Thoracic aorta (tissue), 2 donors: ENCODE measurements at regions not wholly inside any gene's neighbourhood (a gene's known extent, or its start where the extent isn't known, plus 50 kb on each side); places are given as distances from the start of the nearest gene placed in this dataset.

ENCODE experiments used
- ATAC-seq: fragments of 150-250 bp; one replicate; pipeline ENCODE4 v1.8.0; 2017; ENCODE audit warnings: low read depth; ENCODE audit not compliant: insufficient number of reproducible peaks, low FRiP score
- DNase-seq: peaks from one replicate; pipeline ENCODE4 v3.0.0-alpha.2; 2020; ENCODE audit warnings: low spot score
- H3K27ac ChIP-seq, 2 donors: fragments of 200-600 bp; sonication (generic); 1 replicate in 1 of 2; 2 replicates in 1 of 2; pipeline ENCODE4 v1.5.1; 2016; ENCODE audit warnings: mild to moderate bottlenecking in 2 of 2, moderate library complexity in 2 of 2
- H3K27me3 ChIP-seq: fragments of 200-600 bp; sonication (generic); replicated peaks from 2 replicates; pipeline ENCODE4 v1.6.0; 2016; ENCODE audit warnings: mild to moderate bottlenecking; ENCODE audit not compliant: insufficient read depth
- H3K36me3 ChIP-seq: fragments of 200-600 bp; sonication (generic); one replicate; pipeline ENCODE4 v1.5.1; 2016
- H3K4me1 ChIP-seq, 2 donors: fragments of 200-600 bp; sonication (generic); 1 replicate in 1 of 2; 2 replicates in 1 of 2; pipeline versions ENCODE4 v1.5.1 to v1.6.0; 2016; ENCODE audit warnings: low read depth in 2 of 2, mild to moderate bottlenecking in 1 of 2; ENCODE audit not compliant: control insufficient read depth in 1 of 2
- H3K4me3 ChIP-seq: fragments of 200-600 bp; sonication (generic); 2 replicates; pipeline ENCODE4 v1.5.1; 2016; ENCODE audit warnings: mild to moderate bottlenecking
- H3K9me3 ChIP-seq: fragments of 200-600 bp; sonication (generic); 2 replicates; pipeline ENCODE4 v1.5.1; 2016
- CTCF ChIP-seq: fragments of 200-600 bp; sonication (generic); IDR thresholded peaks from one replicate; pipeline ENCODE4 v1.5.1; 2019; ENCODE audit warnings: antibody characterized with exemption

- H3K4me3 ChIP-seq, result no peak overlapping the region
- ATAC-seq (no peak), DNase-seq (no peak)
- no peak for TF ChIP-seq CTCF
- no peaks in the 10 kb centered on the region for H3K9me3 ChIP-seq
- H3K36me3 ChIP-seq, result no peaks in the 10 kb centered on the region
- H3K27ac ChIP-seq, result no peak overlapping the region
- H3K4me1 ChIP-seq, result peaks cover 0 to 9% of the 10 kb centered on the region in 2 donors
- no peaks in the 10 kb centered on the region for H3K27me3 ChIP-seq
These were observed 894.4 kb downstream of the FAT4 start for GRCh38 chr4:126209147-126209546.

GRCh38 chr4:126213996-126214395, 899.2 kb downstream of the FAT4 start:
- no peaks in the 10 kb centered on the region for H3K36me3 ChIP-seq
- H3K4me3 ChIP-seq, result no peak overlapping the region
- H3K4me1 ChIP-seq, result peaks cover 0 to 4% of the 10 kb centered on the region in 2 donors
- DNase-seq (no peak), ATAC-seq (no peak)
- H3K27ac ChIP-seq, result no peak overlapping the region
- TF ChIP-seq CTCF, result no peak
- H3K9me3 ChIP-seq, result no peaks in the 10 kb centered on the region
- no peaks in the 10 kb centered on the region for H3K27me3 ChIP-seq

- Histone ChIP-seq H3K4me1 (no peaks in the 10 kb centered on the region), H3K27me3 (no peaks in the 10 kb centered on the region), H3K4me3 (no peak overlapping the region), H3K36me3 (no peaks in the 10 kb centered on the region), H3K9me3 (no peaks in the 10 kb centered on the region), H3K27ac (no peak overlapping the region)
- TF ChIP-seq CTCF, result no peak
- no peak for DNase-seq
- no peak for ATAC-seq
These were observed 901.0 kb downstream of the FAT4 start for GRCh38 chr4:126215759-126216158.

GRCh38 chr4:126216611-126217010, 901.9 kb downstream of the FAT4 start:
- peaks cover 0 to 8% of the 10 kb centered on the region in 2 donors for H3K4me1 ChIP-seq
- no peak overlapping the region for H3K4me3 ChIP-seq
- no peak for DNase-seq
- H3K27ac ChIP-seq, result no peak overlapping the region
- no peak for TF ChIP-seq CTCF
- H3K9me3 ChIP-seq, result no peaks in the 10 kb centered on the region
- no peak for ATAC-seq
- H3K27me3 ChIP-seq, result no peaks in the 10 kb centered on the region
- H3K36me3 ChIP-seq, result no peaks in the 10 kb centered on the region

- H3K4me3 ChIP-seq, result no peak overlapping the region
- no peaks in the 10 kb centered on the region for H3K9me3 ChIP-seq
- H3K27ac ChIP-seq, result no peak overlapping the region
- peaks cover 0 to 10% of the 10 kb centered on the region in 2 donors for H3K4me1 ChIP-seq
- no peaks in the 10 kb centered on the region for H3K36me3 ChIP-seq
- no peak for ATAC-seq
- DNase-seq, result no peak
- TF ChIP-seq CTCF, result no peak
- H3K27me3 ChIP-seq, result no peaks in the 10 kb centered on the region
These were observed 906.5 kb downstream of the FAT4 start for GRCh38 chr4:126221282-126221681.
